H9 (cell line): ENCODE measurements at regions not wholly inside any gene's neighbourhood (a gene's known extent, or its start where the extent isn't known, plus 50 kb on each side); places are given as distances from the start of the nearest gene placed in this dataset.
"Not testable (repeated sequence)": the region's sequence is repeated elsewhere in the genome, so short reads cannot be mapped to it uniquely, and the experiment has no call there.

ENCODE experiments used
- DNase-seq: peaks from one replicate; pipeline ENCODE4 v3.0.0-alpha.2; 2017
- H2AFZ ChIP-seq: one replicate; pipeline ENCODE4 v1.6.1; 2013; ENCODE audit warnings: mild to moderate bottlenecking, low read length, control low read depth, moderate library complexity
- H2AK5ac ChIP-seq: 2 replicates; pipeline ENCODE4 v1.6.1; 2013; ENCODE audit warnings: low read length, control low read depth, mixed read lengths; ENCODE audit not compliant: insufficient read length
- H2BK120ac ChIP-seq: one replicate; pipeline ENCODE4 v1.6.1; 2013; ENCODE audit warnings: low read depth, mild to moderate bottlenecking, low read length, control low read depth, inconsistent platforms; ENCODE audit not compliant: poor library complexity, severe bottlenecking
- H2BK12ac ChIP-seq: 2 replicates; pipeline ENCODE4 v1.6.1; 2013; ENCODE audit warnings: low read length, control low read depth, mixed read lengths, low read depth; ENCODE audit not compliant: insufficient read length
- H2BK15ac ChIP-seq: 2 replicates; pipeline ENCODE4 v1.6.1; 2013; ENCODE audit warnings: low read depth, low read length, control low read depth
- H2BK20ac ChIP-seq: one replicate; pipeline ENCODE4 v1.6.1; 2013; ENCODE audit warnings: low read depth, mild to moderate bottlenecking, low read length, control low read depth, inconsistent platforms; ENCODE audit not compliant: poor library complexity, severe bottlenecking
- H2BK5ac ChIP-seq: 2 replicates; pipeline ENCODE4 v1.6.1; 2013; ENCODE audit warnings: low read length, control low read depth, mixed read lengths; ENCODE audit not compliant: insufficient read length
- H3K14ac ChIP-seq: 2 replicates; pipeline ENCODE4 v1.6.1; 2013; ENCODE audit warnings: low read length, control low read depth; ENCODE audit not compliant: insufficient read depth
- H3K18ac ChIP-seq: 2 replicates; pipeline ENCODE4 v1.6.1; 2013; ENCODE audit warnings: low read depth, mild to moderate bottlenecking, mixed read lengths, low read length, control low read depth; ENCODE audit not compliant: insufficient read length
- H3K23ac ChIP-seq: 2 replicates; pipeline ENCODE4 v1.6.1; 2013; ENCODE audit warnings: low read length, control low read depth, mixed read lengths, low read depth; ENCODE audit not compliant: insufficient read length
- H3K23me2 ChIP-seq: 2 replicates; pipeline ENCODE4 v1.6.1; 2013; ENCODE audit warnings: low read depth, mild to moderate bottlenecking, mixed read lengths, low read length, control low read depth; ENCODE audit not compliant: insufficient read length, poor library complexity, severe bottlenecking
- H3K27ac ChIP-seq: 2 replicates; pipeline ENCODE4 v1.5.1; 2013; ENCODE audit warnings: low read length, control low read depth, mixed read lengths, low read depth; ENCODE audit not compliant: insufficient read length
- H3K27me3 ChIP-seq: 2 replicates; pipeline ENCODE4 v1.6.1; 2013; ENCODE audit warnings: low read length, control low read depth, inconsistent platforms; ENCODE audit not compliant: insufficient read depth
- H3K4ac ChIP-seq: 2 replicates; pipeline ENCODE4 v1.6.1; 2013; ENCODE audit warnings: low read depth, mild to moderate bottlenecking, control low read depth, inconsistent platforms, low read length, moderate library complexity
- H3K4me1 ChIP-seq: 2 replicates; pipeline ENCODE4 v1.6.1; 2013; ENCODE audit warnings: low read length, control low read depth, inconsistent platforms; ENCODE audit not compliant: insufficient read depth
- H3K4me2 ChIP-seq: 2 replicates; pipeline ENCODE4 v1.6.1; 2013; ENCODE audit warnings: low read length, control low read depth, mixed read lengths; ENCODE audit not compliant: insufficient read length, insufficient read depth
- H3K56ac ChIP-seq: 2 replicates; pipeline ENCODE4 v1.6.1; 2013; ENCODE audit warnings: low read depth, mild to moderate bottlenecking, mixed read lengths, low read length, control low read depth; ENCODE audit not compliant: insufficient read length
- H3K79me1 ChIP-seq: 2 replicates; pipeline ENCODE4 v1.6.1; 2013; ENCODE audit warnings: low read depth, mild to moderate bottlenecking, moderate library complexity, low read length, control low read depth, inconsistent platforms; ENCODE audit not compliant: insufficient read depth, poor library complexity, severe bottlenecking
- H3K79me2 ChIP-seq: 2 replicates; pipeline ENCODE4 v1.6.1; 2013; ENCODE audit warnings: low read length, control low read depth, inconsistent platforms; ENCODE audit not compliant: insufficient read depth
- H3K9ac ChIP-seq: 2 replicates; pipeline ENCODE4 v1.6.1; 2013; ENCODE audit warnings: low read length, control low read depth, mixed read lengths; ENCODE audit not compliant: insufficient read length; ENCODE audit errors: extremely low read depth
- H3K9me3 ChIP-seq: one replicate; pipeline ENCODE4 v1.6.1; 2013; ENCODE audit warnings: low read depth, low read length, inconsistent platforms; ENCODE audit not compliant: control insufficient read depth
- H3T11ph ChIP-seq: one replicate; pipeline ENCODE4 v1.6.1; 2013; ENCODE audit warnings: mild to moderate bottlenecking, low read length, control low read depth, inconsistent platforms
- H4K20me1 ChIP-seq: one replicate; pipeline ENCODE4 v1.6.1; 2013; ENCODE audit not compliant: control insufficient read depth, insufficient read length, insufficient read depth
- H4K5ac ChIP-seq: 2 replicates; pipeline ENCODE4 v1.6.1; 2013; ENCODE audit warnings: low read depth, mild to moderate bottlenecking, mixed read lengths, low read length, control low read depth; ENCODE audit not compliant: insufficient read length
- H4K8ac ChIP-seq: replicated peaks from 2 replicates; pipeline ENCODE4 v1.6.1; 2013; ENCODE audit warnings: low read length, control low read depth, mixed read lengths, low read depth; ENCODE audit not compliant: insufficient read length
- H4K91ac ChIP-seq: 2 replicates; pipeline ENCODE4 v1.6.1; 2013; ENCODE audit warnings: low read depth, mild to moderate bottlenecking, moderate library complexity, mixed read lengths, low read length, control low read depth; ENCODE audit not compliant: insufficient read length
- H3K27ac Mint-ChIP-seq, 3 experiments: 2 replicates in 2 of 3; 3 replicates in 1 of 3; pipeline ENCODE4 v1.8.0; 2020 to 2021; ENCODE audit warnings: mixed read lengths in 3 of 3, mild to moderate bottlenecking in 1 of 3, moderate library complexity in 1 of 3
- H3K27me3 Mint-ChIP-seq: 2 replicates; pipeline ENCODE4 v1.8.0; 2021; ENCODE audit warnings: low read depth, mild to moderate bottlenecking, moderate library complexity, mixed read lengths
- H3K36me3 Mint-ChIP-seq, 3 experiments: 2 replicates in 2 of 3; 3 replicates in 1 of 3; pipeline ENCODE4 v1.8.0; 2020 to 2021; ENCODE audit warnings: low read depth in 3 of 3, mixed read lengths in 3 of 3; ENCODE audit not compliant: insufficient read depth in 1 of 3
- H3K4me1 Mint-ChIP-seq, 2 experiments: 2 replicates each; pipeline ENCODE4 v1.8.0; 2020; ENCODE audit warnings: mixed read lengths in 2 of 2
- H3K4me3 Mint-ChIP-seq, 2 experiments: 2 replicates in 1 of 2; 3 replicates in 1 of 2; pipeline ENCODE4 v1.8.0; 2020 to 2021; ENCODE audit warnings: mild to moderate bottlenecking in 2 of 2, mixed read lengths in 2 of 2, moderate library complexity in 1 of 2
- H3K9me3 Mint-ChIP-seq, 2 experiments: 2 replicates in 1 of 2; 3 replicates in 1 of 2; pipeline ENCODE4 v1.8.0; 2020; ENCODE audit warnings: mild to moderate bottlenecking in 2 of 2, mixed read lengths in 2 of 2, moderate library complexity in 1 of 2
- WGBS: extraction: QIAGEN DNeasy Blood & Tissue Kit; methylation state at CpG from one replicate; pipeline ENCODE4 v1.1.7; 2013; ENCODE audit warnings: missing lambda C conversion rate, low lambda C conversion rate, mixed read lengths; ENCODE audit not compliant: insufficient read length; ENCODE audit errors: extremely low coverage; 5-methylcytosine and 5-hydroxymethylcytosine counted together
- TF ChIP-seq, protein P1 (sequence below): fragments of 200-600 bp; sonication (generic); conservative IDR thresholded peaks from 3 replicates; pipeline ENCODE4 v1.8.0; 2021; ENCODE audit warnings: antibody characterized with exemption, mild to moderate bottlenecking

DNA sequence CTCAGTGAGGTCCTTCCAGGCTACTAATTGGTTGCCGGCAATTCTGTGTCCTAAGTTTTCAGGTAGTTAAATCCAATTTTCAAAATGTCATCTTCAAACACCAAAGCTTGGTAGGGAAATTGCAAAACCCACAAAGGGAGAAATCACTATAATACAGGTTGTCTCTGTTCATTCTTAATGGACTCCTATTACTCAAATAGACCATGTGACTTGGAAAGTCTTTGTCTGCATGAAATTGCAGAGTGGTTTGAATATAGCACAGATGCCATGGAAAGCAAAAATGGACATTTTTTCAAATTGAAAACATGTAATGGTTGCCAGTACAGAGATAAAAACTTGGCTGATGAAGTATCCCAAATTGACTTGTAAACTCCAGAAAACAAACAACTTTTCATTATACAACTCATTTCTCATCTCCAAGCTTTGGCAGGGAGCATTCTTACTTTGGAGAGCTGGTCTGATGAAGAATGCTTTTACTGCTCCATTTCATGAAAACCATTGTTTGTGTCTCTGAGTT, 169.5 kb upstream of the PKN2 start:
- H3K4me3 Mint-ChIP-seq: no peak overlapping the region
- no peak overlapping the region for H2AFZ ChIP-seq
- no peak overlapping the region for H3K27ac Mint-ChIP-seq
- H3K79me1 ChIP-seq: no peaks in the 10 kb centered on the region
- no peak overlapping the region for H2BK15ac ChIP-seq
- no peak overlapping the region for H2AK5ac ChIP-seq
- H3K14ac ChIP-seq: no peak overlapping the region
- no peak overlapping the region for H3K9ac ChIP-seq
- no peaks in the 10 kb centered on the region for H3K27me3 Mint-ChIP-seq
- no peak overlapping the region for H4K8ac ChIP-seq
- H3K27me3 ChIP-seq: no peaks in the 10 kb centered on the region
- H3T11ph ChIP-seq: no peak overlapping the region
- no peak overlapping the region for H3K4me2 ChIP-seq
- H4K5ac ChIP-seq: no peak overlapping the region
- H3K36me3 Mint-ChIP-seq: no peaks in the 10 kb centered on the region
- H3K23ac ChIP-seq: no peak overlapping the region
- H3K23me2 ChIP-seq: no peaks in the 10 kb centered on the region
- no peak overlapping the region for H3K56ac ChIP-seq
- no CpG with 5 or more reads among the region's 1 CpG for WGBS
- no peak overlapping the region for H2BK5ac ChIP-seq
- no peak overlapping the region for H3K18ac ChIP-seq
- TF ChIP-seq, protein P1, sequence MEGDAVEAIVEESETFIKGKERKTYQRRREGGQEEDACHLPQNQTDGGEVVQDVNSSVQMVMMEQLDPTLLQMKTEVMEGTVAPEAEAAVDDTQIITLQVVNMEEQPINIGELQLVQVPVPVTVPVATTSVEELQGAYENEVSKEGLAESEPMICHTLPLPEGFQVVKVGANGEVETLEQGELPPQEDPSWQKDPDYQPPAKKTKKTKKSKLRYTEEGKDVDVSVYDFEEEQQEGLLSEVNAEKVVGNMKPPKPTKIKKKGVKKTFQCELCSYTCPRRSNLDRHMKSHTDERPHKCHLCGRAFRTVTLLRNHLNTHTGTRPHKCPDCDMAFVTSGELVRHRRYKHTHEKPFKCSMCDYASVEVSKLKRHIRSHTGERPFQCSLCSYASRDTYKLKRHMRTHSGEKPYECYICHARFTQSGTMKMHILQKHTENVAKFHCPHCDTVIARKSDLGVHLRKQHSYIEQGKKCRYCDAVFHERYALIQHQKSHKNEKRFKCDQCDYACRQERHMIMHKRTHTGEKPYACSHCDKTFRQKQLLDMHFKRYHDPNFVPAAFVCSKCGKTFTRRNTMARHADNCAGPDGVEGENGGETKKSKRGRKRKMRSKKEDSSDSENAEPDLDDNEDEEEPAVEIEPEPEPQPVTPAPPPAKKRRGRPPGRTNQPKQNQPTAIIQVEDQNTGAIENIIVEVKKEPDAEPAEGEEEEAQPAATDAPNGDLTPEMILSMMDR: no peak
- no peaks in the 10 kb centered on the region for H3K9me3 Mint-ChIP-seq
- H2BK20ac ChIP-seq: no peak overlapping the region
- DNase-seq: no peak
- no peak overlapping the region for H2BK120ac ChIP-seq
- no peak overlapping the region for H3K4ac ChIP-seq
- no peak overlapping the region for H4K91ac ChIP-seq
- H3K27ac ChIP-seq: no peak overlapping the region
- no peaks in the 10 kb centered on the region for H4K20me1 ChIP-seq
- no peaks in the 10 kb centered on the region for H3K79me2 ChIP-seq
- H3K4me1 ChIP-seq: no peaks in the 10 kb centered on the region
- peaks cover 0 to 2% of the 10 kb centered on the region in 2 experiments; a peak in 1 of 4 replicates for H3K4me1 Mint-ChIP-seq
- H2BK12ac ChIP-seq: no peak overlapping the region
- H3K9me3 ChIP-seq: no peaks in the 10 kb centered on the region

DNA sequence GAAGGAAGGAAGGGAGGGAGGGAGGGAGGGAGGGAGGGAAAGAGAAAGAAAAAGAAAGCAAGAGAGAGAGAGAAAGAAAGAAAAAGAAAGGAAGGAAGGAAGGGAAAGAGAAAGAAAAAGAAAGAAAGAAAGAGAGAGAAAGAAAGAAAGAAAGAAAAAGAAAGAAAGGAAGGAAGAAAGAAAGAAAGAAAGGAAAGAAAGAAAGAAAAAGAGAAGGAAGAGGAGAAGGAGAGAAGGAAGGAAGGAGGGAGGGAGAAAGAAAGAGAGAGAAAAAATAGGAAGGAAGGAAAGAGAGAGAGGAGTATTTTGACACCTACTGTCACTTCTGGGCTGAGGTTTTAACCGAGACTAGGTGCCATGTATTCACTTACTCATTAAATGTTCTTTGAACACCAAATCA, 166.6 kb upstream of the PKN2 start:
- not testable (repeated sequence) for H4K20me1 ChIP-seq, H3K9me3 ChIP-seq, H3K14ac ChIP-seq, H4K5ac ChIP-seq, H3K18ac ChIP-seq, H3K23ac ChIP-seq, H2BK120ac ChIP-seq, H3K4me3 Mint-ChIP-seq, H3T11ph ChIP-seq, H4K91ac ChIP-seq, H3K27ac ChIP-seq, H2BK5ac ChIP-seq, H3K56ac ChIP-seq, H3K4me2 ChIP-seq, H2BK15ac ChIP-seq, H2BK20ac ChIP-seq, H3K27me3 ChIP-seq, H3K4me1 ChIP-seq, H3K4ac ChIP-seq, H3K23me2 ChIP-seq, H3K27ac Mint-ChIP-seq, H2AFZ ChIP-seq, H3K27me3 Mint-ChIP-seq, H3K9me3 Mint-ChIP-seq, H2AK5ac ChIP-seq, H3K79me2 ChIP-seq, H2BK12ac ChIP-seq, H3K4me1 Mint-ChIP-seq, DNase-seq, H3K9ac ChIP-seq, H3K36me3 Mint-ChIP-seq, H3K79me1 ChIP-seq, H4K8ac ChIP-seq
- no CpG with 5 or more reads among the region's 1 CpG for WGBS
